Keratinocyte (primary cell): ENCODE measurements at regions not wholly inside any gene's neighbourhood (a gene's known extent, or its start where the extent isn't known, plus 50 kb on each side); places are given as distances from the start of the nearest gene placed in this dataset.

Source experiments
- DNase-seq: peaks from one replicate; pipeline ENCODE4 v3.0.0-alpha.2; 2011; ENCODE audit warnings: low read depth, missing footprints, low spot score
- FAIRE-seq: peaks from 2 replicates; lab custom pipeline; 2011; peaks lifted over from hg19 to GRCh38; lab: Jason Lieb, UNC
- H2AFZ ChIP-seq: 2 replicates; pipeline ENCODE4 v1.6.0; 2012; ENCODE audit warnings: low read length, control low read depth, inconsistent platforms; ENCODE audit not compliant: control insufficient read depth
- H3K27ac ChIP-seq: 2 replicates; pipeline ENCODE4 v1.5.1; 2011; ENCODE audit warnings: low read length; ENCODE audit not compliant: control insufficient read depth, insufficient read depth
- H3K27me3 ChIP-seq: 3 replicates; pipeline ENCODE4 v1.6.0; 2011; ENCODE audit warnings: low read length; ENCODE audit not compliant: control insufficient read depth, insufficient read depth; ENCODE audit errors: extremely low read depth
- H3K36me3 ChIP-seq, 2 experiments: 2 replicates in 1 of 2; 3 replicates in 1 of 2; pipeline ENCODE4 v1.5.1; 2011; ENCODE audit warnings: low read length in 2 of 2, mild to moderate bottlenecking in 1 of 2; ENCODE audit not compliant: control insufficient read depth in 2 of 2, insufficient read depth in 2 of 2; ENCODE audit errors: extremely low read depth in 1 of 2
- H3K4me1 ChIP-seq: 3 replicates; pipeline ENCODE4 v1.5.1; 2011; ENCODE audit warnings: low read length; ENCODE audit not compliant: control insufficient read depth, insufficient read depth; ENCODE audit errors: extremely low read depth
- H3K4me2 ChIP-seq: 3 replicates; pipeline ENCODE4 v1.6.0; 2011; ENCODE audit warnings: low read depth, low read length; ENCODE audit not compliant: control insufficient read depth, insufficient read depth; ENCODE audit errors: extremely low read depth
- H3K4me3 ChIP-seq, 3 experiments: fragments of 200-600 bp in 1 of 3; sonication (generic) in 1 of 3; 2 replicates in 2 of 3; 3 replicates in 1 of 3; pipeline ENCODE4 v1.5.1; 2011 to 2016; ENCODE audit warnings: low read length in 3 of 3, mild to moderate bottlenecking in 3 of 3, control low read depth in 2 of 3, inconsistent platforms in 1 of 3, low read depth in 1 of 3, mixed read lengths in 1 of 3, mixed run types in 1 of 3, moderate library complexity in 1 of 3; ENCODE audit not compliant: control insufficient read depth in 2 of 3, insufficient read depth in 2 of 3; ENCODE audit errors: extremely low read depth in 1 of 3
- H3K79me2 ChIP-seq: 2 replicates; pipeline ENCODE4 v1.6.0; 2012; ENCODE audit warnings: low read length; ENCODE audit not compliant: control insufficient read depth, insufficient read depth
- H3K9ac ChIP-seq: 3 replicates; pipeline ENCODE4 v1.6.0; 2011; ENCODE audit warnings: low read length; ENCODE audit not compliant: control insufficient read depth, insufficient read depth; ENCODE audit errors: extremely low read depth
- H3K9me1 ChIP-seq: 3 replicates; pipeline ENCODE4 v1.6.0; 2011; ENCODE audit warnings: low read length; ENCODE audit not compliant: control insufficient read depth, insufficient read depth; ENCODE audit errors: extremely low read depth
- H3K9me3 ChIP-seq: 2 replicates; pipeline ENCODE4 v1.5.1; 2012; ENCODE audit warnings: low read depth, low read length; ENCODE audit not compliant: control insufficient read depth
- H4K20me1 ChIP-seq: 3 replicates; pipeline ENCODE4 v1.6.0; 2011; ENCODE audit warnings: low read length; ENCODE audit not compliant: control insufficient read depth, insufficient read depth; ENCODE audit errors: extremely low read depth
- EZH2 ChIP-seq: IDR thresholded peaks from one replicate; pipeline ENCODE4 v1.6.1; 2012; ENCODE audit warnings: inconsistent platforms, mild to moderate bottlenecking, low read length, moderate library complexity
- dilution Hi-C: fragments of 300-500 bp; cut with MboI; formaldehyde crosslinking; loops from one replicate; pipeline ENCODE4 v1.7.0; 2020; ENCODE audit warnings: low sequenced_read_pairs; ENCODE audit not compliant: extremely low pct_ligation_motif_present
- TF ChIP-seq, protein P1 (sequence below), 3 experiments: IDR thresholded peaks in 1 of 3; conservative IDR thresholded peaks in 1 of 3; optimal IDR thresholded peaks in 1 of 3; 2 replicates in 2 of 3; 3 replicates in 1 of 3; pipeline versions ENCODE3 to v1.5.1; 2011; ENCODE audit warnings: low read length in 3 of 3, mild to moderate bottlenecking in 3 of 3, moderate library complexity in 2 of 3, control low read depth in 1 of 3, inconsistent platforms in 1 of 3; ENCODE audit not compliant: insufficient read depth in 2 of 3; ENCODE audit errors: extremely low read depth in 1 of 3

DNA sequence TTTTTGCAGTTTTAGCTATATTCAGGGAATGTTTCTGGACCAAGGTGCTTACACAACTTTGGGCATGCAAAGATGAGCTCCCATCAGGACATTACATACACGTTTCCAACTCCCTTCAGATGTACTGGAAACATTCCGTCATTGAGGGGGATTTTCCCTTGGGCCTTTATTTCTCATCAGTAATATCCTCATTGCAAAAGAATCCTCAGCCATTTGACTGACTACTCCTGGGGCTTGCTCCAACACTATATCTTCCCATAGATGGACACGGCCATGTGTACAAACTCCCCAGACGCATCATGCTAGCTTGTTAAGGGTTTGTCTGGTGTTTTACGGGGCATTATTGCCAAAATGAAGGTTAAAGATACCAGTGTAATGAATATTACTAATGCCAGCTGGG lies 59.3 kb upstream of the NUP160 start:
- no peaks in the 10 kb centered on the region for H3K36me3 ChIP-seq
- no peak overlapping the region for H3K9ac ChIP-seq
- FAIRE-seq (no peak), DNase-seq (no peak)
- H3K4me3 ChIP-seq = no peak overlapping the region
- no peaks in the 10 kb centered on the region for H4K20me1 ChIP-seq
- H2AFZ ChIP-seq = no peak overlapping the region
- H3K79me2 ChIP-seq = no peaks in the 10 kb centered on the region
- H3K9me1 ChIP-seq = no peaks in the 10 kb centered on the region
- dilution Hi-C loops = no loop called here
- H3K4me1 ChIP-seq = no peaks in the 10 kb centered on the region
- no peak overlapping the region for H3K4me2 ChIP-seq
- H3K27me3 ChIP-seq = no peaks in the 10 kb centered on the region
- H3K9me3 ChIP-seq = no peaks in the 10 kb centered on the region
- TF ChIP-seq, protein P1, sequence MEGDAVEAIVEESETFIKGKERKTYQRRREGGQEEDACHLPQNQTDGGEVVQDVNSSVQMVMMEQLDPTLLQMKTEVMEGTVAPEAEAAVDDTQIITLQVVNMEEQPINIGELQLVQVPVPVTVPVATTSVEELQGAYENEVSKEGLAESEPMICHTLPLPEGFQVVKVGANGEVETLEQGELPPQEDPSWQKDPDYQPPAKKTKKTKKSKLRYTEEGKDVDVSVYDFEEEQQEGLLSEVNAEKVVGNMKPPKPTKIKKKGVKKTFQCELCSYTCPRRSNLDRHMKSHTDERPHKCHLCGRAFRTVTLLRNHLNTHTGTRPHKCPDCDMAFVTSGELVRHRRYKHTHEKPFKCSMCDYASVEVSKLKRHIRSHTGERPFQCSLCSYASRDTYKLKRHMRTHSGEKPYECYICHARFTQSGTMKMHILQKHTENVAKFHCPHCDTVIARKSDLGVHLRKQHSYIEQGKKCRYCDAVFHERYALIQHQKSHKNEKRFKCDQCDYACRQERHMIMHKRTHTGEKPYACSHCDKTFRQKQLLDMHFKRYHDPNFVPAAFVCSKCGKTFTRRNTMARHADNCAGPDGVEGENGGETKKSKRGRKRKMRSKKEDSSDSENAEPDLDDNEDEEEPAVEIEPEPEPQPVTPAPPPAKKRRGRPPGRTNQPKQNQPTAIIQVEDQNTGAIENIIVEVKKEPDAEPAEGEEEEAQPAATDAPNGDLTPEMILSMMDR (optimal IDR thresholded peaks at IDR 0.05 in 1 of 3, IDR thresholded peaks at IDR 0.05 in 1 of 3, conservative IDR thresholded peaks at IDR 0.05 in 1 of 3; ENCODE audit: extremely low read depth in 1 of 3, insufficient read depth in 2 of 3, low read length in 3 of 3) = no peak
- no peak for TF ChIP-seq EZH2
- H3K27ac ChIP-seq = no peak overlapping the region

DNA sequence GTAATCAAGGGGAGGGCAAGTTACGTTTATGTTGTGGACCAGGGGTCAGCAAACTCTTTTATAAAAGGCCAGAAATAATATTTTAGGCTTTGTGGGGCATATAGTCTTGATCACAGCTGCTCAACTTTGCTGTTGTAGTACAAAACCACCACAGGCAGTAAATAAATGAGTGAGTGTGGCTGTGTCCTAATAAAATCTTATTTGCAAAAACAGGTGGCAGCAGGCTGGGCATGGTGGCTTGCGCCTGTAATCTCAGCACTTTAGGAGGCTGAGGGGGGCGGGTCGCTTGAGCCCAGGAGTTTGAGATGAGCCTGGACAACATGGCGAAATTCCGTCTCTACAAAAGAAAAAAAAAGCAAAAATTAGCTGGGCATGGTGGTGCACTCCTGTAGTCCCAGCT lies 57.9 kb upstream of the NUP160 start:
- Histone ChIP-seq H3K36me3 (no peaks in the 10 kb centered on the region), H3K4me2 (no peak overlapping the region), H3K79me2 (no peaks in the 10 kb centered on the region), H4K20me1 (no peaks in the 10 kb centered on the region), H2AFZ (no peak overlapping the region), H3K9me3 (no peaks in the 10 kb centered on the region), H3K27me3 (no peaks in the 10 kb centered on the region), H3K4me1 (no peaks in the 10 kb centered on the region), H3K27ac (no peak overlapping the region), H3K9ac (no peak overlapping the region), H3K9me1 (no peaks in the 10 kb centered on the region), H3K4me3 (no peak overlapping the region)
- no peak for DNase-seq
- dilution Hi-C loops = no loop called here
- TF ChIP-seq, protein P1 (optimal IDR thresholded peaks at IDR 0.05 in 1 of 3, IDR thresholded peaks at IDR 0.05 in 1 of 3, conservative IDR thresholded peaks at IDR 0.05 in 1 of 3; ENCODE audit: extremely low read depth in 1 of 3, insufficient read depth in 2 of 3, low read length in 3 of 3) = no peak
- TF ChIP-seq EZH2 = no peak
- FAIRE-seq = no peak
